Inflammatory macrophage treated with lipopolysaccharide for 4 hours (primary cell): ENCODE measurements at regions not wholly inside any gene's neighbourhood (a gene's known extent, or its start where the extent isn't known, plus 50 kb on each side); places are given as distances from the start of the nearest gene placed in this dataset.
"Not testable (repeated sequence)": the region's sequence is repeated elsewhere in the genome, so short reads cannot be mapped to it uniquely, and the experiment has no call there.

ENCODE experiments used
- DNase-seq: peaks from one replicate; pipeline ENCODE4 v3.0.0-alpha.2; 2020

DNA sequence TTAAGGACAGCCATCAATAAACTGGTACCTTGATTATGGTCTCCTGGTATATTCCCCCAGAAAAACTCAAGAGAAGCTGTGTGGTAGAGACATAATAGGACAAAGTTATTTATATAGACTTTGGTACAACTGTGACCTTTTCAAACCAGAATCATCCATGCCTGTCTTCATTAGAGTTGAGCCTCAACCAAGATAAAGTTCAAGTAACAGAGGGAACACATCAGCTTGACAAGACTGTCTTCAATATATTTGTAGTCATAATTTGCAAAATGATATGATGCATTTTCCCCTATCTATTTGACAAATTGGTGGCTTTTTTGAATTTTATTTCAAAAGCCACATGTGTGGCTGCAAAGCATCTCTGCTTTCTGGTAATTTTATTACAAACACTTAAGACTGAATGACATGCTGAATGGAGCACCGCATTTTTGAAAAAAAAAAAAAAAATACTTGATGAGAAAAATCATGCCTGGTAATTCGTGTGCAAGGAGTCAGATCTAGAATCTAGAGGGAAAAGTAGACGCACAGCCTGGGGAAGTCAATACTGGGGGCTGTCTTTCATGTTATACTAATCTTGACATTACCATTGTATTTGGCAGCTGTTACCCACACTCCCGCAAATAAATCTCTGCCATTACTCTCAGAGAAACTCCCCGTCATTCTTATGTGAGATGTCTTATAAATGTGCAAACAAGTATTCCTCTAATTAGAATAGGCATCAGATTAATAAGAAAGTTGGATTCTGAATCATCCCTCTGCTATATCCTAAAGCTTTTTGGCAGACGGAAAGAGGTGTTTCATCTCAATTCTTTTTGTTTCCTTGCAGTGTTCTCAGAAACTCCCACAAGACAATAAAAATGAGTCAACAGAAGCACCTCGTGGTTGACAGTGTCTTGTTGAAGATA lies 554.8 kb upstream of the CBLB start:
- DNase-seq: no peak

DNA sequence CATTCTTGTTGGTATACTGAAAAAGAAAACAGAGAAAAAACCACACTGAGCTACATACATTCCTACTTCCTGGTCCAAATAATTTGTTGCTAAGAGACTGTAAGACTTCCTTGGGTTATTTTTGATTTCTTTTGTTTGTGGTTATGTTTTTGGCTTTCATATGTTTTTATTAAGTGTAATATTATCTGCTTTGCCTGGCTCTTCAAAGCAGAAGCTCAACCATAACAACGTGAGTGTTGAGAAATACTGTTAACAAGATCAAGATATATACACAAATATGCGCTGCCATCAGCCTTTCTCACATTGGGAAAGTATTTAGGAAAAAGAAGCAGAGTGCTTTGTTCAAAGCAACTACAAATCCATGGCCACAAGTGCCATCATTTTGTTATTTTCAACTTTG lies 556.2 kb upstream of the CBLB start:
- DNase-seq: no peak

DNA sequence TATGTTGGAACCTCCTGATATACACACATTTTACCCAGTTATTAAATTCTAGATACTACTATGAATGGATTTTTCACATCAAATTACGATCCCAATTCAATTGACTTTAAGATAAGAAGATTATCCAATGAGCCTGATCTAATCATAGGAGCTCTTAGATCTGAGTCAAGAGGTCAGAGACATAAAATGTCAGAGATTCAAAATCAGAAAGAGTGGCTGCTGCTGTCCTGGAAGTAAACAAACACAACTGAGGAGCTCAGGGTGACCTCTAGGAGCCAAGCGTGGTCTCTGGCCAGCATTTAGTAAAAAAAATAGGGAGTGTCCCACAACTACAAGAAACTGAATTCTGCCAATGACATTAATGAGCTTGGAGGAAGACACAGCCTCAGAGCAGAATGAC lies 557.1 kb upstream of the CBLB start:
- DNase-seq: no peak

DNA sequence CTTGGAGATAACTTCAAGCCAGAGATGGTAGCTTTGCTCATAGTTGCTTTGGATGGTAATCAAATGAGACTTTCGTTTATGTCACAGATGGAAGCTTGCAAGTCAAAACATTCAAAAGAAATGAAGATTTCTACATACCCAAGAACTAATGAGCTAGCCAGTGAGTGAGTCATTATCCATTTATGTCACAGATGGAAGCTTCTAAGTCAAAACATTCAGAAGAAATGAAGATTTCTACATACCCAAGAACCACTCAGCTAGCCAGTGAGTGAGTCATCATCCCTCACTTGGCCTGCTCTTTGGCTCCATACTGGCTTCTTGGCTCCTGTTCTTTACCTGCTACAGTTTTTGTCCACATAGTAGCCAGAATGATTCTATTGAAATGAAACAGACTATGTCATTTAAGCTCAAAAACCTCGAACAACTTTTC lies 559.8 kb upstream of the CBLB start:
- DNase-seq: peak; percentile 11

DNA sequence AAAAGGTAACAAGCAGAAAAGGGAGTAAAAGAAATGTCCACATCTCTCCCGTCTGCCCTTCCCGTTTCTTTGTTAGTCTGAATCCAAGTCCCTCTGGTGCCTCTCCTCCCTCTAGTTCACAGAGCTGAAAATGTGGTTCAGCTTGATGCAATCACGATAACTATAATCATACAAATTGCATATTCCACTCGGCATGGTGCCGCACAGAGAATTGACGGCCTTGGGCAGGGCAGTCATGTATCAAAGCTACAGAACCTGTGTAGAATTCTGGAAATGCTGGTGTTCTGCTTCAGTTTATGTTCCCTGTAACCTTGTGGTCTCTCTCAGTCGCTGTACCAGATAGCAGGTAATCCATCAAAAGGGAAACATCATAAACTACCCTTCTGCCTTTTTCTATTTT lies 562.9 kb upstream of the CBLB start:
- DNase-seq: no peak

DNA sequence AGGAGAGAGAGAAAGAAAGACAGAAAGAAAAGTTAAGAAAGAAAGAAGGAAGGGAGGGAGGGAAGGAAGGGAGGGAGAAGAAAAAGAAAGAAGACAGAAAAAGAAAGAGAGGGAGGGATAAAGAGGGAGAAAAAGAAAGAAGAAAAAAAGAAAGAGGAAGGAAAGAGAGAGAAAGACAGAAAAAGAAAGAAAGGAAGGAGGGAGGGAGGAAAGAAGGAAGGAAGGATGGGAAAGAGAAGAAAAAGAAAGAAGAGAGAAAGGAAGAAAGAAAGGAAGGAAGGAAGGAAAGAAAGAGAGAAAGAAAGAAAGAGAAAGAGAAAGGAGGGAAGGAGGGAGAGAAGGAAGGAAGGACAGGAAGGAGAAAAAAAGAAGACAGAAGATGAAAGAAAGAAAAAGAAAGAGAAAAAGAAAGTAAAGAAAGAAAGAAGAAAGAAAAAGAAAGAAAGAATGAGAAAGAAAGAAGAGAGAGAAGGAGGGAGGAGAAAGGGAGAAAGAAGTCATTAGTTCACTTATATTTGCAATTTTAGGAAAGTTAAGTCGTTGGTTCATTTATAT lies 567.2 kb upstream of the CBLB start:
- DNase-seq: no peak

DNA sequence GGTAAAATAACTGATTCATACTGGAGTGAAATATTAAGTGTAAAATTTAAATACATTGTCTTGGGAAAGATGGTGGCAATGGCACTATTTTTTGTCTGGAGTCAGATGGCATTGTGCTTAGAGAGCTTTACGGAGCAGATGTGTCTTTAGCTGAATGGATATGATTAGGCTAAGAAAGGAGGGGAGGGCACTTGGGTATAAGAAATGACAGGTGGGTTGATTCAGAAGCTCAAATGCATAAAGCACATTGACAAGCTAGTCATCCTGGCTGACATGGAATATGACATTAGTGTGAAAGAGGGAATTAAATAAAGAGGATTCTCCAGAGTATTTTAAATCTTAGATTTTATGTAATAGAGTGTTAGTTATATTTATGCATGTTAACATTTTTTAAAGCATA lies 570.1 kb upstream of the CBLB start:
- no peak for DNase-seq

DNA sequence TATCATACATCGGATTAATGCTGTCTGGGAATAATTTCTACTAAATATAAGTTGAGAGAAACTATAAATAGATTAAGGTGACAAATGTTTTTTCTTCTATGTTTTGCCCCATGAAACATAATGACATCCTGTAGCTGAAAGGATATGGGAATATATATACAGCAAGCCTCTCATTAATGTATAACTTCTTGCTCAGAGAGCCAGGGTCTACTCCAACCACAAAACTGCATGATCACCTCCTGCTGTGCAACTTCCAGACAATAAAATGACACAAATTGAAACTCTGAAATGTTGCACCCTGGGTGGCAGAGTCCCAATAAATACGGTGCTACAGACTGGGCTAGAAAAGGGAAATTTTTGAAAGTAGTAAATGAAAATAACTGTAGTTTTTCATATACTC lies 571.9 kb upstream of the CBLB start:
- no peak for DNase-seq

DNA sequence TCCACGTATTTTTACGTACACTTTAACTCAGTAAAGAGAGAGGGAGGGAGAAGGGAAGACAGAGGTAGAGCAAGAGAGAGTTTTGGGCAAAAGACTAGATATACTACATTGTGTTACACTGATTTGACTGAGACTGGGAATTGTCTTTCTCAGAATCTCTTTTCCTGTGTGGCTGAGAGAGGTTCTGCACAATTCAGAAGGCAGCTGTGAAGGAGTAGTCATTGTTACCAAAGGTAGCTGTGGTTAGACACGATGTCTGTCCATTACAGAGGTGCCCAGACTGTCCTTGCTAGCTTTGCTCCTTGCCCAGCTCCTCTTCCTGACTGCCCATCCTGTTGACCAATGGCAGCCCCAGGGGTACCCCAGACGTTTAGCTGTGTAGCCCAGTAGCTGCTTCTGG lies 577.5 kb upstream of the CBLB start:
- DNase-seq: no peak

DNA sequence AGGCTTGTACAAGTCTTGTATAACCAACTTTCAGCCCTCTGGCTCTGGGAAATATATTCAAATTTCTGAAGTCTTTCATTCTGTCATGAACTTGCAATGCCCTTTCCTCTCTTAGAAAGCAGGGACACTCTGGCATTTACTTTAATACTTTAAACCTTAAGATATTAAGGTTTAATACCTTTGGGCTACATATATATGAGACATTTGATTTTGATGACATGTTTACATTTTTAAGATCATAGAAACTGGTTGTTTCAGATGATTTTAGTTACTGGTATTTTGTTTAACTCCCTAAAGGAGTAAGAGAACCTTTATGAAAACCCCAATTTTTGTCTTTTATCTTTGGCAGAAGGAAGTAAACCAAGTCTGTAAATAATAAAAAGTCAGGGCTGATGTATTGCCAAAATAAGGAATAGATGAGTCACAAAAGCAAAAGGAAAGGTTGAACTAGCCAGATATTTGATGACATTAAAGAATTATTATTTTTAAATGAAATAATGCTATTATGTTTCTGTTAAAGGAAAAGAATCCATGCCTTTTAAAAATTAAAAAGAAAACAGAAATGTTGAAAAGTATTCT lies 579.0 kb upstream of the CBLB start:
- no peak for DNase-seq

DNA sequence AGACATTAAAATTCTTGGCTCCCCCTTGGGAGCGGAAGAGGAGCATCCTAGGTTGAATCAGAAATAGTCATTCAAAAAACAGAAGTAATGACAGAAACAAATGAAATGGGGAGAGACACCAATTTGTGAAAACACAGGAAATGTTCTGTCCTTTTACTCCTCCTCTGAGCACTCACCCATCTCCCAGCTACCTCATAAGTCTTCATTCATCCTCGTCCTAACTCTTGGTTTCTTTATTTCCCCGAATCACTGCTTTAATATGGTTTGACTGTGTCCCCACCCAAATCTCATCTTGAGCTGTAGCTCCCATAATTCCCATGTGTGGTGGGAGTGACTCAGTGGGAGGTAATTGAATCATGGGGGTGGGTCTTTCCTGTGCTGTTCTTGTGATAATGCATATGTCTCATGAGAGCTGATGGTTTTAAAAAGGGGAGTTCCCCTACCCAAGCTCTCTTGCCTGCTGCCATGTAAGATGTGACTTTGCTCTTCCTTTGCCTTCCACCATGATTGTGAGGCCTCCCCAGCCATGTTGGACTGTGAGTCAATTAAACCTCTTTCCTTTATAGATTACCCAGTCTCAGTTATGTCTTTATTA lies 579.7 kb upstream of the CBLB start:
- not testable (repeated sequence) for DNase-seq

DNA sequence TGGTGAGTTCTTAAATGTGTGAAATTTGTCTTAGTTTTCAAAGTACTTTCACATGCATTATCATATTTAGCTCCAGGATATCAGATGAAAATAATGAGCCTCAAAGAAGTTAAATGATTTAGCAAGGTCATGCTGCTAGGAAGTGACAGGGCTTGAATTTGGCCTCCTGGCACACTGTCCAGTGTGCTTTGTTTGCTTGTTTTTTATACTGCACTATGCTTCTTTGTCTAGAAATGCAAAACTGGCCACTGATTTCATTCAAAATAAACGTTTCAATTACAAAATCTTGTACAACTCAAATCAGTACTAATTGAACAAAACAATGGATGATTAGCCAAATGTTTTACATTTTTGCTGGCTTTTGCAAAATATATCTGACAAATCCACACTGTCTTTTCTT lies 583.3 kb upstream of the CBLB start:
- DNase-seq: no peak

DNA sequence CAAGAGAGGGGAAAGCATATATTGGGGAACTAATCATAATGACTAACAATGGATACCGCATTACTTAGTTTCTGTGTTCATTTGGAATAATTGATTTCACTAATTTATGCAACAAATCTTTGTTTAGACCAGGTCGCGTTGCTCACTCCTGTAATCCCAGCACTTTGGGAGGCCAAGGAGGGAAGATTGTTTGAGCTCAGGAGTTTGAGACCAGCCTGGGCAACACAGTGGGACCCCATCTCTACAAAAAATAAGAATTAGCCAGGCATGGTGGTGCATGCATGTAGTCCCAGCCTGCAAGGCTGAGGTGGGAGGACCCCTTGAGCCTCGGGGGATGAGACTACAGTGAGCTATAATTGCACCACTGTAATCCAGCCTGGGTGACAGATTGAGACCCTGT lies 585.7 kb upstream of the CBLB start:
- no peak for DNase-seq

DNA sequence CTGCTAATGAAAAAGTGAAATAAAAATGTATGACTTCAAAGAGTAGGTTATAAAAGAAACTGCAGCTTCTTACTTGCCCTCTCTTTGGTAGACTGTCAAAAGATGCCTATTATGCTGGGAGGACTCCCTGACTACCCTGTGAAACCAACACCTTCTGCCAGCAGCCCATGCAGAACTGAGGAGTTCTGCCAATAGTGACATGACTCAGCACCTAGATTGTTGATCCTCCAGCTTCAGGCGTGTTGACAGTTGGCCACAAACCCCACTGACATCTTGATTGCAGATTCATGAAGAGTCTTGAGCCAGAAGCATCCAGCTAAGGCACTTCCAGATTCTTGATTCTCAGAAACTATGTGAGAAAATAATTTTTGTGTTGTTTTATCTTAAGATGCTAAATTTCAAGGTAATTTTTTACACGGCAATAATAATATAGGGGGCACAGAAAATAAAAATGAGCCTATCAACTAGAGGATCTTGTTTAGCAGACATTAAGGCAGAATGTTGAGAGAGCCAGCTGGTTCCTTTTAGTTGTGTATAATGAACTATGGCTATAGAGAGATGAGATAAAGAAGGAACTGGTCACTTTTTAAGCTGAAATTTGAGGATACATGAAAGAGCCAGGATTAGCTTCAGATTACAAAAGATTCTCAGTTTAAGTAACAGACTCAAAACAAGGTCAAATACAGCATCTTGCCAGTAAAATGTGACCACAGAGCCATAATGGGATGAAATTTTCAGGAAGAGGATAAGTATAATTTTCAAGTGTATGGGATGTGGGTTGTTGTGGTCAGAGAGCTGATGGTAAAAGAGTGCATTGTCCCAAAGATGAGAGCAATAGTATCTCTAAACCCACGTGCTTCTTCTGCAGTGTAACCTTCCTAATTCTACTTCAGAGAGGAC lies 588.7 kb upstream of the CBLB start:
- DNase-seq: no peak

DNA sequence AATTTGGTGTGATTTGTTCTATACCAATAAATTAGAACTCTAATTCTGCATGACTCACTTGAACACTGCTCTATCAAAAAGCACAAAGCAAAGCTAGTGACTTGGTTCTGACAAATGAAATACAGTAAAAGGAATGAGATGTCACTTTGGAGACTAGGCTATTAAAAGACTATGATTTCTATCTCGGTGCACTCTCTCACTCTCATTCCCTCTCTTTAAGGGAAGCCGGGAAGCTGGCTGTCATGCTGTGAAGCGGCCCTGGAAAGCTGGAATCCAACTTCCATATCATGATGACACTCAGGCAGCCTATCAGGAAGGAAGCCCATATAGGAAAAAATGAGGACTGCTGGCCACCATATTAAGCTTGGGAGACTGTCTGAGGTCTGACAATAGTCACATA lies 590.1 kb upstream of the CBLB start:
- DNase-seq: no peak

DNA sequence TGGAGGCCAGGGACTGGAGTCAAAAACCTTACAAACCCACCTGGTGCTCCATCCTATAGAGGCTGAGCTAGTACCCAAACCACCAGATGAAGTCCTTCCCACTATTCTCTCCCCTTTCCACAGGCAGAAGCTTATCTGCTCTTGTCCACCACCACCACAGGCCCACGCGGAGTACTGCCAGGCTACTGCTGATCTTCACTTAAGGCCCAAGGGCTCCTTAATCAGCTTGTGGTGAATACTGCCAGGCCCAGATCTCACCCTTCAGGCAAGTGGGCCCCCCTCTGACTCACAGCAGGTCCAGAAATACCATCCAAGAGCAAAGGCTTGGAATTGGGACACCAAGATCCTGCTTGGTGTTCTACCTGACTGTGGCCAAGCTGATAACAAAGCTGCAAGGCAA lies 598.1 kb upstream of the CBLB start:
- no peak for DNase-seq

DNA sequence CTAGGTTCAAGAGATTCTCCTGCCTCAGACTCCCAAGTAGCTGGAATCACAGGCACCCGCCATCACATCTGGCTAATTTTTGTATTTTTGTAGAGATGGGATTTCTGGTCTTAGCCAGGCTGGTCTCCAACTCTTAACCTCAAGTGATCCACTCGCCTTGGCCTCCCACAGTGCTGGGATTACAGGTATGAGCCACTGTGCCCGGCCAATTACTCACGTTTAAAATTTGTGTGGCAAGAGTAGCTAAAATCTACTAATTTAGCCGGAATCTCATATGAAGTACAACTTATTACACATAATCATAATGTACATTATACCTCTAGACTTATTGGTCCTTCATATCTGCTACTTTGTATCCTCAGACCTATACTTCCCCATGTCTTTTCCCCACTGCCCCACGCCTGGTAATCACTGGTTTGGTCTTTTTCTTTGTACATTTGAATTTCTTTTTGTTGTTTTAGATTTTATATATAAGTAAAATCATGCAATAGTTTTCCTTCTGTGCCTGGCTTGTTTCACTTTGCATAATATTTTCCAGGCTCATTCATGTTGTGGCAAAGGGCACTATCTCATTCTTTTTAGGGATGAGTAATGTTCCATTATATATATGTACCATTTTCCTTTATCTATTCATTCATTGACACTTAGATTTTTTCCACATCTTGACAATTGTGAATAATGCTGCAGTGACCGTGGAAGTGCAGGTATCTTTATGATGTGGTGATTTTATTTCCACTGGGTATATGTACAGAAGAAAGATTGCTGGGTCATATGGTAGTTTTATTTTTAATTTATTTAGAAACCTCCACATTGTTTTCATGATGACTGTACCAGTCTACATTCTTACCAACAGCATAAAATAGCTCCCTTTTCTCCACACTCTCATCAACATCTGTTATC lies 605.0 kb upstream of the CBLB start:
- DNase-seq: no peak

DNA sequence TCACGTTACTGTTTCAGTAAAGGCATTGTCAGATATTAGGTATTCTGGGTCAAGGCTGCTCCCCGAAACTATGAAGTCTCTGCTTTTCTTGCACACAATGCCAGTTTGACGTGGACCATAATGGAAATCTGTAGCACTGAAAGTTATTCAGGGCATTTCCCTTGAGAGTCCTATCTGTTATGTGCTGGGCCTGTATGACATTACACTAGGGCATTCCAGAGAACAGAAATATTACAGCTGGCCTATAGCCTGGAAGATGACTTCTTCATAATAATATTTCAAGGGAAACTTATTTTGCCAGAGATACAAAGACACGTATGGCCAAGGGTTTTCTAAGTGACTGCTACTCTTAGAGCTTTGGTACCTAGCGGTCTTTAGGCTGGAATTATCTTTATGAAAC lies 613.6 kb upstream of the CBLB start:
- no peak for DNase-seq

DNA sequence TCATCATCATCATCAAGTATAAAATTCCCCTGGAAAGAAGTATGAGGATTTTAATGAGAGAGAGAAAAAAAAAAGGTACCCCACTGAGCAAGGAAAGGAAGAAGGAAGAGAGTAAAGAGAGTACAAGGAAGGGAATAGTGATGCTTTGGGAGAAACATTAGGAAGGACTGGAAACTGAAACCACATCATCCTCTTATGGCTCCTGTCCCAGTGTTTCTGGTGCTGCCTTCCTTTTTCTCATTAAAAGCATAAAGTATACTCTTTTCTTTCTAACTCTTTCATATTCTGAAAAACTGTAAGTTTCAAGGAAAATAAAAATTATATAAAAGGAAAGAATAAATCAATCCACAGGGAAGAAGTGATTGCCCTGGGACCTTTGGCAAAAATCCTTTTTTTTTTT lies 616.4 kb upstream of the CBLB start:
- no peak for DNase-seq

DNA sequence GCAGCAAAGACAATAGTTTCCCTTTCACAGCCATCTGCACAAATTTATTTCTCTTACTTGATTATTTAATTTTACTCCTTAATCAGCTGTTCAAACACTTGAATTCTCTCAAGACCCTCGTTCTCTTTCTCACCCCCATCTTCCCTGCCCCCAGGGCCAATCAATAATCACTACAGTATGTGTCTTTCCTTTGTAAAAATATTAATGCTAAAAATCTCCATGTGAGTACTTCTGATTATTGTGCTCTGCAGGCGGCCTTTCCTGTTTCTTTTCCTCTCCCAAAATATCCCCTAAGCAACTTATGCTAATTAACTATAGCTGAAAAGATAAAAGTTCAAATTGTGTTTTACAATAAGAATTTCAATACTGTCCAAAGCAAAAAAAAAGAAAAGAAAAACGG lies 617.0 kb upstream of the CBLB start:
- DNase-seq: no peak

DNA sequence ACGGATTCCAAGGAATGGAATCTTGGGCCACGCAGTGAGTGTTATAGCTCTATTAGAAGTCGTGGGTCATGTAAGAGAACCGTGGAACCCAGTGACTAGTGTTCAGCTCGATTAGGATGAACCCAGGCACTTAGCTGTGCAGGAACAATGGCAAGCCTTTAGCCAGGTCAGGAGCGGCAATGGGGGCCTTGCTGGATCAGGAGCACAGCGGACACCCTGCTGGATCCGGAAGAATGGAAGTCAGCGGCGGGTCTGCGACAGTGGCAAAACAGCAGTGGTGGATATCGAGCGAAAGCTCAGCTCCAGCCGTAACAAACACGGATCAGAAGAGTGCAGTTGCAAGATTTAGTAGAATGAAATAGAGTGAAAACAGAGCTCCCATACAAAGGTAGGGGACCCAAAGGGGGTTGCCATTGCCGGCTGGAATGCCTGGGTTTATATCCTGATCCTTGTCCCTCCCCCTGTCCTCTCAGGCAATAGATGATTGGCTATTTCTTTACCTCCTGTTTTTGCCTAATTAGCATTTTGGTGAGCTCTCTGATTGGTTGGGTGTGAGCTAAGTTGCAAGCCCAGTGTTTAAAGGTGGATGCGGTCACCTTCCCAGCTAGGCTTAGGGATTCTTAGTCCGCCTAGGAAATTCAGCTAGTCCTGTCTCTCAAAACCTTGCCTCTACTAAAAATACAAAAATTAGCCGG lies 618.3 kb upstream of the CBLB start:
- not testable (repeated sequence) for DNase-seq
